Heart left ventricle (tissue), 13 donors: ENCODE measurements at regions not wholly inside any gene's neighbourhood (a gene's known extent, or its start where the extent isn't known, plus 50 kb on each side); places are given as distances from the start of the nearest gene placed in this dataset.

Experiments
- CTCF ChIP-seq, 12 donors: fragments of 200-600 bp; sonication (generic) in 4 of 12; IDR thresholded peaks; one replicate each; pipeline versions ENCODE4 v1.5.0 to v1.8.0; 2018 to 2022; ENCODE audit warnings: antibody characterized with exemption in 12 of 12, mild to moderate bottlenecking in 5 of 12
- POLR2A ChIP-seq, 2 donors: fragments of 450-650 bp; IDR thresholded peaks; one replicate each; pipeline ENCODE4 v1.6.1; 2017; ENCODE audit warnings: antibody characterized with exemption in 2 of 2, mild to moderate bottlenecking in 2 of 2, moderate library complexity in 2 of 2
- donor health status: ischemic (EF 13 %, LVEDD 7.1; RV severe dilation, severe dysfunction).
- donor health status: DM: no; HTN: yes; CAD: no.
- donor health status: DM: no; HTN: no; CAD: no.
- donor health status: ischemic (EF 25% LVEDD 6.9; RV normal size, moderate dysfunction).
- donor health status: ischemic (EF 25% LVEDD 5.7; RV mildly dilated, moderate dysfunction).
- donor health status: ischemic (EF 35%, LVEDD 5.7; RV mildly dilated, moderate dysfunction).
- donor health status: nonischemic (EF 11% LVEDD 7.7; RV severe dilation, severe dysfunction).
- donor health status: DM: yes; HTN: yes; CAD: no.
- donor health status: PGD.
- donor health status: ischemic (EF 29% LVEDD 5.4; RV normal size, mild dysfunction).
- donor health status: nonischemic (EF 23%, LVEDD 6.1; RV moderate dilation, normal function).

- TF ChIP-seq POLR2A (IDR thresholded peaks at IDR 0.05) (no peak), CTCF (IDR thresholded peaks at IDR 0.05) (no peak)
Measured at GRCh38 chr14:101457301-101457935, 103.9 kb upstream of the DIO3 start.
